HG03442 (cell line): ENCODE measurements at regions not wholly inside any gene's neighbourhood (a gene's known extent, or its start where the extent isn't known, plus 50 kb on each side); places are given as distances from the start of the nearest gene placed in this dataset.
"Not testable (repeated sequence)": the region's sequence is repeated elsewhere in the genome, so short reads cannot be mapped to it uniquely, and the experiment has no call there.

ENCODE experiments used
- ATAC-seq: cut with Tn5 transposase; IDR thresholded peaks from one replicate; pipeline ENCODE4 v1.9.1; 2021; ENCODE audit warnings: mild to moderate bottlenecking, moderate library complexity; ENCODE audit not compliant: unreplicated experiment

- ATAC-seq, result no peak
Measured at GRCh38 chr7:49580761-49581160, 192.7 kb upstream of the VWC2 start.

GRCh38 chr7:49583440-49583839, 190.0 kb upstream of the VWC2 start:
- no peak for ATAC-seq

DNA sequence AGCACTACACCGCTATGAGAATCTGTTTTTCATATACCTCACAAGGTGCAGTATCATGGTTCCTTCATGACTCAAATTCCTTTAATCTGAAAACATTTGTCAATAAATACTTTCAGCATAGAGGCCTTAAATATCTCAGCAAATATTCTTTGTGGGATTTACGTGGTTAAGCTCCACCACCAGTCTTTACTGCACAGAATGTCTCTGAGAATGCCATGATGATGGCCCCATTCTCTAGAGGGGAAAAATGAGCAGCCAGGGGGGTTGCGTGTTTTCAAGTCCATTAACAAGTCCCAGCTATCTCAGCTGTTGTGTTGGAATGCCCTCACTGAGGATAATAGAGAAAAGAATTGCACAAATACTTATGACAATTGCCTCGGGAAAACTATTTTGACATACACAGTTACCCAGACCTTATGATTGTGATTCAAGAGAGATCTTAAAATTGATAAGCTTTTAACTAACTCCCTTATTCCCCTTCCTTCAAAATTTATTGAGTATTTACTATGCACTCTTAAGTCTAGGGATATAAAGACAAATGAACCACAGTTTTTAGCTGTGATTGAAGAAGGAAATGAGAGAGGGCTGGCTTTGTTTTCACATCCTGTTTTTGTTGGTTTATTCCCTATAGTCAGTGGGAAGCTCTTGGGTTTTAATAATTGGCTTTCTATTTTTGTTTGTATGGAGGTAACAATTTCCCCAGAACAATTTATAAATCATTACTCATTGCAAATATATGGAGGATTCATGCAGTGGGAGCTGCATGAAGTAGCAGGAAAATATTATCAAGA, 176.5 kb upstream of the VWC2 start:
- no peak for ATAC-seq

- no peak for ATAC-seq
Measured at GRCh38 chr7:49597805-49598204, 175.6 kb upstream of the VWC2 start.

GRCh38 chr7:49611951-49612350, 161.5 kb upstream of the VWC2 start:
- no peak for ATAC-seq

DNA sequence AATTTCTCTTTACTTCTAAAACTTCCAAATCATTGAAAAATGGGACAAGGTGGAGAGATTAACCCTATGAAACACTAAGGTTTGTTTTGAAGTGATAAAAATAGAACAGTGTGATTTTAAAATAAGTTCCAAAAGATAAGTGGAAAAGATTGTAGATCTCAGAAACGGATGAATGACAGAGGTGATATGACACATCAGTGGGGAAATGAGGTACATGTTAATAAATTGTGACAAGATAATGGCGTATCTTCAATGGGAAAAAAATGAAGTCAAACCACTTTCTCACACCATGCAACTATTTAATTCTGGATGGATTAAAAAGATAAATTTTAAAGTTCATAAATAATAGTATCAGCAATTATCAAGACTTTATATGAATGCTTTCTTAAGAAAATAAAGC, 159.7 kb upstream of the VWC2 start:
- ATAC-seq, result no peak

GRCh38 chr7:49614974-49615373, 158.5 kb upstream of the VWC2 start:
- ATAC-seq, result not testable (repeated sequence)

- no peak for ATAC-seq
Measured at GRCh38 chr7:49618028-49618427, 155.4 kb upstream of the VWC2 start.

- ATAC-seq, result no peak
Measured at GRCh38 chr7:49623943-49624342, 149.5 kb upstream of the VWC2 start.

GRCh38 chr7:49624611-49625010, 148.8 kb upstream of the VWC2 start:
- ATAC-seq, result no peak

DNA sequence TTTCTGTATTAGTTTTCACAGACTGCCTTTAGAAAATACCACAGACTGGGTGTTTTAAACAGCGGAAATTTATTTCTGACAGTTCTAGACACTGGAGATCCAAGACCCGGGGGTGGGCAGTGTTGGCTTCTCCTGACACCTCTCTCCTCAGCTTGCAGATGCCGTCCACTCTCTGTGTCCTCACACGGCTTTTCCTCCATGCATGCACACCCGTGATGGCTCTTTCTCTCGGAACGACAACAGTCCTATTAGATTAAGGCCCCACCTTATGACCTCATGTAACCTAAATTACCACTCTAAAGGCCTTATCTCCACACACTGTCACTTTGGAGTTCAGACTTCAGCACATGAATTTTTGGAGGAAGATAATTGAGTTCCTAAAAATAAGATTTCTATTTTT, 142.9 kb upstream of the VWC2 start:
- no peak for ATAC-seq

- no peak for ATAC-seq
Measured at GRCh38 chr7:49631071-49631815, 142.2 kb upstream of the VWC2 start.

GRCh38 chr7:49631960-49632359, 141.5 kb upstream of the VWC2 start:
- no peak for ATAC-seq

DNA sequence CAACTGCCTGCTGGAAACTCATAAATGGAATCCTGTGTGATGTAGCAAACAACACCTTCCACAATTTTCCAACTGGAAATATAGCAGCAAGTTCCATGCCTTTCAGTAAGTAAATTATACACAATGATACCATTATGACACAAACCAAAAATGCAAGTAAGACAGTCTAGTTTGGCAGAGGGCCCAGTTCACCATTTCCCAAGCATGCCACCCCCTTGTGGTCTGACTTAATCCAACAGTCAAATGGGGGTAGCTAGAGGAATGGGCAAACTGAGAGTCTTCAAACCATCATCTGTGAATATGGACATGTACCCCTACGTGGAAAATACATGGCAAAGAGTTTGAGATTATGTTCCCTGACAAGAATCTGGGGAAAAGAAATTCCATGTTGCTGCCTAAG, 137.6 kb upstream of the VWC2 start:
- ATAC-seq, result no peak

GRCh38 chr7:49636400-49636799, 137.0 kb upstream of the VWC2 start:
- no peak for ATAC-seq

GRCh38 chr7:49638166-49638565, 135.3 kb upstream of the VWC2 start:
- no peak for ATAC-seq

DNA sequence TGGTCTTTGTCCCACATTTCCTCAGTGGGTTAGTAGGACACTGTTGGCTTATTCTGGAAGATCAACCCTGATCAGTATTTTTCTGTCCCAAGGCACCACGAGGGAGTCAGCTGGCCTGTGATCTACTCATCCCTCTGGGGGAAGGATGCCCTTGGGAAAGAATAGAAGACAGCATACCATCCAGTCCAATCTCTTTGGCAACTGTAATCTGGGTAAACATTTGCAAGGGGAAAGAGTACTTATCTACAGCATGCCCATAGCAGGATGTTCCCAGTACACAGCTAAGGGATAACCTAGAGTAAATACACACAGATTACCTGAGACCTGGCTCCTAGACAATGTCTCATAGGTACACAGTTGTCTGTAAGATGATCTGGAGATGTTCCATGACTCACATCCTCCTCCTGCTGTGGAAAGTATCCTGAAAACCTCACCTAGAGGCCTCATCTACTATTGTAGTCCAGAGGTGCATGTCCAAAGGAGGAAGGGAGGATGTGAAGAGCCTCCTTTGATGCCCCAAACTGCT, 134.3 kb upstream of the VWC2 start:
- no peak for ATAC-seq

- ATAC-seq, result no peak
Measured at GRCh38 chr7:49639808-49640207, 133.6 kb upstream of the VWC2 start.

GRCh38 chr7:49643321-49643720, 130.1 kb upstream of the VWC2 start:
- no peak for ATAC-seq

DNA sequence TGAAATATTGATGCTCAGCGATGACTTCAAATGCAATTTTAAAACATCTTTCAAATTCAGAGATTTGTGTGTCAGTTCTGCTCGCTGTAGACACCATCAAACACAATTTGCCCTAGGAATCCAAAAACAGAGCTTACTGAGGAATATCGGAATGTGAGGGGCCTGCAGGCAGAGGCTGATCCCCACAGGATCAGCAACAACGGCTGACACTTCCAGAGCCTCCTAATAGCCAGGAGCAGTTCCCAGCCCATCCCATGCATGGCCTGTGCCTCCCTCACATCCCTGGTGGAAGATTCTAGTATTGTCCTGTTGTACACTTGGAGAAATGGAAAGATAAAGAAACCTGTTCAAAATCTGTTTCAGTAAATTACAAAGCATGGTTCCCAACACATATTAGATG, 129.7 kb upstream of the VWC2 start:
- ATAC-seq, result no peak

DNA sequence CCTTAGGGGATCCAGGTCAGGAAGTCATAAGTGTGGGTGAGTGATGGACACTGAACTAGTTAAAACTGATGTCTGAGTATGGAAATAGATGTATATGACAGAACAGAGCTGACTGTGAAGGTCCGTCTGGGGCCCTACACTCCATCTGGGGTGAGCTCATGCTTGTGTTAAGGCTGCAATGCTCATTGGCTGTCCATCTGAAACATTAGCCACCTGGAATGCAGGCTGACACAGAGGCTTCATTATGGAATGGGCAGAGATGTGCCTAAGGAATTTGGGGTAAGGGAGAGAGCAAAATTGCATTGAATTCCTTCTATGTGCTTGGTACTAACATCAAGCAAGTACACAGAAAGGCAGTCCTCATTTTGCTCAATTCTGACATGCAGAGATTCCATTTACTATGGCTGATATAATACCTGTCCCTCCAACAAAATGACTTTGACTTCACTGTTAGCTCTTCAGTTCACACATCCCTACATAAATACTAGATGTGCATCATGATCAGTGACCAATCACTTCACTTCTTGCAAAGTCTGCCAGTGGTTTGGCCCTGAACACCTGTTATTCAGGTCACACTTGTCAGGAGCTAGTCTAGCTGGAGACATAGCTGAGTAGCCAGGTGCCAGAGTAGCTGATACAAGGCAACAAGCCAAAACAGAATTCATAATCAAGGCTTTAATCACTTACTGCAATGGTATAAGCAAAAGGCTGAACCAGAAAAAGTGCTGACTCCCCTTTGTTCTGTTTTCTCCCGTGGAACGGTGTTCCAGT, 128.9 kb upstream of the VWC2 start:
- no peak for ATAC-seq
